Astrocyte (in vitro differentiated cells and primary cell): ENCODE measurements at regions not wholly inside any gene's neighbourhood (a gene's known extent, or its start where the extent isn't known, plus 50 kb on each side); places are given as distances from the start of the nearest gene placed in this dataset.

ENCODE experiments used
- DNase-seq: peaks from one replicate; pipeline ENCODE4 v3.0.0-alpha.2; 2010; ENCODE audit warnings: low read depth
- FAIRE-seq: peaks from 2 replicates; lab custom pipeline; 2011; peaks lifted over from hg19 to GRCh38; lab: Jason Lieb, UNC
- H2AFZ ChIP-seq: 2 replicates; pipeline ENCODE4 v1.6.0; 2012; ENCODE audit warnings: low read depth, low read length, inconsistent platforms
- H3K27ac ChIP-seq: 2 replicates; pipeline ENCODE4 v1.5.1; 2011; ENCODE audit warnings: low read depth, low read length, inconsistent platforms
- H3K27me3 ChIP-seq: 2 replicates; pipeline ENCODE4 v1.6.0; 2011; ENCODE audit warnings: low read length, inconsistent platforms; ENCODE audit not compliant: insufficient read depth
- H3K36me3 ChIP-seq: 2 replicates; pipeline ENCODE4 v1.5.1; 2011; ENCODE audit warnings: low read length, inconsistent platforms; ENCODE audit not compliant: insufficient read depth
- H3K4me1 ChIP-seq: 2 replicates; pipeline ENCODE4 v1.5.1; 2011; ENCODE audit warnings: low read length, inconsistent platforms; ENCODE audit not compliant: insufficient read depth
- H3K4me2 ChIP-seq: 2 replicates; pipeline ENCODE4 v1.6.0; 2012; ENCODE audit warnings: low read length, inconsistent platforms
- H3K4me3 ChIP-seq: 2 replicates; pipeline ENCODE4 v1.5.1; 2011; ENCODE audit warnings: low read depth, mild to moderate bottlenecking, low read length, inconsistent platforms; ENCODE audit not compliant: insufficient read depth
- H3K79me2 ChIP-seq: 2 replicates; pipeline ENCODE4 v1.6.0; 2012; ENCODE audit warnings: mild to moderate bottlenecking, low read length, inconsistent platforms; ENCODE audit not compliant: insufficient read depth
- H3K9ac ChIP-seq: 2 replicates; pipeline ENCODE4 v1.6.0; 2012; ENCODE audit warnings: mild to moderate bottlenecking, low read length, inconsistent platforms
- H3K9me3 ChIP-seq: 2 replicates; pipeline ENCODE4 v1.5.1; 2012; ENCODE audit warnings: low read depth, mild to moderate bottlenecking, low read length, inconsistent platforms; ENCODE audit not compliant: insufficient read depth
- H4K20me1 ChIP-seq: 2 replicates; pipeline ENCODE4 v1.6.0; 2012; ENCODE audit warnings: low read length, inconsistent platforms; ENCODE audit not compliant: insufficient read depth
- H3K27ac Mint-ChIP-seq: one replicate; pipeline ENCODE4 v1.8.0; 2021; ENCODE audit warnings: mild to moderate bottlenecking, mixed read lengths; ENCODE audit not compliant: unreplicated experiment
- H3K27me3 Mint-ChIP-seq: one replicate; pipeline ENCODE4 v1.8.0; 2021; ENCODE audit warnings: low read depth, mixed read lengths; ENCODE audit not compliant: unreplicated experiment
- H3K36me3 Mint-ChIP-seq: one replicate; pipeline ENCODE4 v1.8.0; 2021; ENCODE audit warnings: low read depth, mixed read lengths; ENCODE audit not compliant: unreplicated experiment
- H3K4me1 Mint-ChIP-seq: one replicate; pipeline ENCODE4 v1.8.0; 2021; ENCODE audit warnings: low read depth, mixed read lengths; ENCODE audit not compliant: unreplicated experiment
- H3K4me3 Mint-ChIP-seq: one replicate; pipeline ENCODE4 v1.8.0; 2021; ENCODE audit warnings: mild to moderate bottlenecking, moderate library complexity, mixed read lengths; ENCODE audit not compliant: unreplicated experiment
- H3K9me3 Mint-ChIP-seq: one replicate; pipeline ENCODE4 v1.8.0; 2021; ENCODE audit warnings: mild to moderate bottlenecking, mixed read lengths; ENCODE audit not compliant: unreplicated experiment
- EZH2 ChIP-seq: IDR thresholded peaks from 2 replicates; pipeline ENCODE4 v1.6.1; 2012; ENCODE audit warnings: mild to moderate bottlenecking, low read length, inconsistent platforms; ENCODE audit not compliant: insufficient read depth
- TF ChIP-seq, protein P1 (sequence below): IDR thresholded peaks from 2 replicates; pipeline ENCODE4 v1.5.1; 2011; ENCODE audit warnings: low read depth, mild to moderate bottlenecking, inconsistent platforms, low read length, moderate library complexity; ENCODE audit not compliant: insufficient read depth

DNA sequence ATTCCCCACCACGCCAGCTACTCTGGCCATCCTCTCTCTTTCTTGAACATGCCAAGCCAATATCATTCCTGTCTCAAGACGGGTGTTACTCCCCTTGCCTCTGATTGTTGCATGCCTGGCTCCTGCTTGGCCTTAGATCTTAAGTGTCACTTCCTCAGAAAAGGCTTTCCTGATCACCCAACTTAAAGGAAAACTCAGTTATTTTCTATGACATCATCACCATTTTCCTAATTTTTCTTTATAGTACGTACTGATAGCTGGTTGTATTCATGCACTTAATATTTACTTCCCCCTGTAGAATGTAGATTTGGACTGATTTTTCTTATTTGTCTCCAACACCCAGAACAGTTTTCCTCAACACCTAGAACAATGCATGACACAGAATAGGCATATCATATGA is 123.8 kb upstream of the TSPAN2 start:
- Mint-ChIP-seq H3K27me3 (peaks cover 5% of the 10 kb centered on the region), H3K4me3 (no peak overlapping the region), H3K36me3 (no peaks in the 10 kb centered on the region), H3K4me1 (peaks cover 12% of the 10 kb centered on the region), H3K9me3 (peaks cover 2% of the 10 kb centered on the region), H3K27ac (no peak overlapping the region)
- Histone ChIP-seq H3K9ac (no peak overlapping the region), H3K79me2 (no peaks in the 10 kb centered on the region), H2AFZ (no peak overlapping the region), H3K27ac (no peak overlapping the region), H3K4me3 (no peak overlapping the region), H3K9me3 (no peaks in the 10 kb centered on the region), H4K20me1 (no peaks in the 10 kb centered on the region), H3K27me3 (no peaks in the 10 kb centered on the region), H3K4me2 (no peak overlapping the region), H3K36me3 (no peaks in the 10 kb centered on the region), H3K4me1 (peaks cover 4% of the 10 kb centered on the region)
- FAIRE-seq (no peak), DNase-seq (no peak)
- TF ChIP-seq, protein P1, sequence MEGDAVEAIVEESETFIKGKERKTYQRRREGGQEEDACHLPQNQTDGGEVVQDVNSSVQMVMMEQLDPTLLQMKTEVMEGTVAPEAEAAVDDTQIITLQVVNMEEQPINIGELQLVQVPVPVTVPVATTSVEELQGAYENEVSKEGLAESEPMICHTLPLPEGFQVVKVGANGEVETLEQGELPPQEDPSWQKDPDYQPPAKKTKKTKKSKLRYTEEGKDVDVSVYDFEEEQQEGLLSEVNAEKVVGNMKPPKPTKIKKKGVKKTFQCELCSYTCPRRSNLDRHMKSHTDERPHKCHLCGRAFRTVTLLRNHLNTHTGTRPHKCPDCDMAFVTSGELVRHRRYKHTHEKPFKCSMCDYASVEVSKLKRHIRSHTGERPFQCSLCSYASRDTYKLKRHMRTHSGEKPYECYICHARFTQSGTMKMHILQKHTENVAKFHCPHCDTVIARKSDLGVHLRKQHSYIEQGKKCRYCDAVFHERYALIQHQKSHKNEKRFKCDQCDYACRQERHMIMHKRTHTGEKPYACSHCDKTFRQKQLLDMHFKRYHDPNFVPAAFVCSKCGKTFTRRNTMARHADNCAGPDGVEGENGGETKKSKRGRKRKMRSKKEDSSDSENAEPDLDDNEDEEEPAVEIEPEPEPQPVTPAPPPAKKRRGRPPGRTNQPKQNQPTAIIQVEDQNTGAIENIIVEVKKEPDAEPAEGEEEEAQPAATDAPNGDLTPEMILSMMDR = no peak
- no peak for TF ChIP-seq EZH2

DNA sequence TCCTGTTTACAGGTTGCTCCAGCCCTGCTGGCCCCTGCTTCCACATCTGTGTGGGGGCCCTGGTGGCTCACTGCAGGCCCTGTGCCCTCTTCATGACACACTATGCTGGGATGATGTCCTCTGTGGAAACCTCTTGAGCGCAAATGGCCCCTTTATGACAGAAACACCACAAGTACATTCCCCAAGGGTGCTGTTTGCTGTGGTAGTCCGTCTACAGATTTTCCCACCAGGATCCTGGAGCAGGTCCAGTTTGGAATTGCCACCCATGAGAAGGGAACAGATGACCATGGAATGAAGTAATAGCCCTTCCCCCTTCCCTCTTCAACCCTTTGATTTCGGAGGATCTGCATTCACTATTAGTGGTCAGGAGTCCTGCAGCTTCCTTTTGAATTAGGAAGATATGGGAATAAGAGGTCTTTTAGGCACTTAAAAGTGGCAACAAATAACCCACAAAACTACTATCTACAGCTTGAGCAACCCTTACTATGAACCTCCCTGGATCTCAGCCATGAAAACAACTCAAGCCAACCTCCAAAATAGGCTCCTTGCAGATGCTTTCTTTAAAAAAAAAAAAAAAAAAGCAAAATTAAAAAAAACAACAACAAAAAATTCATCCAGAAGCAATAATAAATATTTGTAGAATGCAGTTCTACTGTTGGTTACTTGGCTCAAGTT is 121.9 kb upstream of the TSPAN2 start:
- H3K36me3 Mint-ChIP-seq = no peaks in the 10 kb centered on the region
- H3K27me3 Mint-ChIP-seq = peaks cover 3% of the 10 kb centered on the region

More for the DNA sequence above, 121.9 kb upstream of the TSPAN2 start:
- FAIRE-seq (no peak), DNase-seq (no peak)
- peaks cover 12% of the 10 kb centered on the region for H3K4me1 Mint-ChIP-seq
- H3K27ac Mint-ChIP-seq = no peak overlapping the region
- Histone ChIP-seq H2AFZ (no peak overlapping the region), H3K4me1 (peaks cover 4% of the 10 kb centered on the region), H3K4me3 (no peak overlapping the region), H3K9ac (no peak overlapping the region), H3K27me3 (no peaks in the 10 kb centered on the region), H3K9me3 (no peaks in the 10 kb centered on the region), H3K79me2 (no peaks in the 10 kb centered on the region), H4K20me1 (no peaks in the 10 kb centered on the region), H3K36me3 (no peaks in the 10 kb centered on the region), H3K27ac (no peak overlapping the region), H3K4me2 (no peak overlapping the region)
- peaks cover 3% of the 10 kb centered on the region for H3K9me3 Mint-ChIP-seq
- TF ChIP-seq, protein P1 = no peak
- no peak for TF ChIP-seq EZH2
- H3K4me3 Mint-ChIP-seq = no peak overlapping the region
